ENCODE measurements at regions not wholly inside any gene's neighbourhood (a gene's known extent, or its start where the extent isn't known, plus 50 kb on each side); places are given as distances from the start of the nearest gene placed in this dataset.

DNA sequence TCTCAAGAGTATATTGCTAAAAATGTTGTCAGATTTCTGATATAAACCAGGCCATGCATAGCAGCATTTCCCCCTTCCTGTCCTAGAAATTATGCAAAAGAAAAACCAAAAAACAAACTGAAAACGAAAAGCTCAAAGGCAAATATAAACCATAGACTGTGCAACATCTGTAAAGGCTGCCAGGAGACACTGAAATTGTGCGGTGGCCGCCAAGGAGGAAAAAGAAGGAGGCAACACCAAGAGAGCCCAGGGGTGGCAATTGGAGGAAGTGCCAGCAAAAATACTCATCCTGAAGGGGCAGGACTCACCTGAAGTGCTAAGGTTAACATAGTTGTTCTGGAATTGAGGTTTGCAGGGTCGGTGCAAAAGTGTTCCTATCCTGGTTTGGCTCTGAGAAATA is 92.0 kb downstream of the RWDD3 start:
- CTCF ChIA-PET: no interaction called here
- intact Hi-C loops (cut with DNase I, micrococcal nuclease): no loop called here
- H3K36me3 Mint-ChIP-seq (ENCODE audit: low read depth): no peaks in the 10 kb centered on the region
- H3K27me3 Mint-ChIP-seq: peaks cover 6% of the 10 kb centered on the region
- H3K9me3 Mint-ChIP-seq (ENCODE audit: low read depth): no peaks in the 10 kb centered on the region
- no peaks in the 10 kb centered on the region for H3K4me1 Mint-ChIP-seq
- H3K4me3 Mint-ChIP-seq: no peak overlapping the region
- ATAC-seq: no peak
- no peak overlapping the region for H3K27ac Mint-ChIP-seq
- POLR2A ChIA-PET: no interaction called here
- no peak for DNase-seq

DNA sequence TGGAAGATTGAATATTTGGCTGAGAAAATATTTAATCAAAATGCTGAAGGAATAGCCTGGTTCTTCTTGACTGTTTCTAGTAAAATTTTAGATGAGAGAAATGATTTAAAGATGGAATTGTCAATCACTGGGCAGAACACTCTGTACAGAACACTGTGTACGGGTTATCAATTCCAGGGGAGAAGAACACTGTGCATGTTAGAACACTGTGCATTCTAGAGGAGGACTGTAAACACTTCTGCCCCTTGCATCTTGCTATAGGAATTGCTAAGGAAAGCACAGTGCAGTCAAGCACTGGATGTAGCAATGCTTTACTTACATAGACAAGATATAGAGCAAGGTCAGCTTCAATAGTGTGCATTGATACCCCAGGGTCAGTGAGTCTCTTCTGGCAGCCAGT is 98.7 kb downstream of the RWDD3 start:
- CTCF ChIA-PET: no interaction called here
- no peak overlapping the region for H3K27ac Mint-ChIP-seq

DNA sequence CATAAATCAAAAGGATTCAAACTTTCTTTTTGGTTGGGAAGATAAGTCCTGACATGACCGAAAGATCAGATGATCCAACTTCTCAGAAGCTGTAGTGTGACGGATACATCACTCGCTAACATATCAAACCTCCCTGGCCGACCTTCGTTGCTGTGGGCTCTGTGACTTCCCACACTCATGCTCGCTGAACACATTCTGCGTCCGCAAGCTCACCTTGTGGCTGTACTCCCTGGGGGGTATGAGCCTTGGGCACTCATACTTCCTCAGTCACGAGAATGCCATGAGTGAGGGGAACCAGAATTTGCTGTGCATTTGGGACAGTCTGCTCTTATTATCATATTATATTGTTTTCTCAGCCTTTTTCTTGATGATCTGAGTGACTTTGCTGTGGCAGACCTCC is 105.4 kb downstream of the RWDD3 start:
- no peaks in the 10 kb centered on the region for H3K9me3 Mint-ChIP-seq (ENCODE audit: low read depth)
- no peak for DNase-seq
- no peak for ATAC-seq
- H3K4me1 Mint-ChIP-seq: no peaks in the 10 kb centered on the region
- intact Hi-C loops (cut with DNase I, micrococcal nuclease): no loop called here
- ChIA-PET POLR2A (no interaction called here), CTCF (interaction anchor here (1.3 kb wide), 1 partner anchor 10 kb away, joined by 3 read pairs; no protein-coding TSS in a partner anchor)
- H3K36me3 Mint-ChIP-seq (ENCODE audit: low read depth): no peaks in the 10 kb centered on the region
- peaks cover 2% of the 10 kb centered on the region for H3K27me3 Mint-ChIP-seq
- H3K27ac Mint-ChIP-seq: no peak overlapping the region
- no peak overlapping the region for H3K4me3 Mint-ChIP-seq

More for the DNA sequence above, 98.7 kb downstream of the RWDD3 start:
- intact Hi-C loops (cut with DNase I, micrococcal nuclease): no loop called here
- no peaks in the 10 kb centered on the region for H3K4me1 Mint-ChIP-seq
- H3K36me3 Mint-ChIP-seq (ENCODE audit: low read depth): no peaks in the 10 kb centered on the region
- ATAC-seq: no peak
- H3K4me3 Mint-ChIP-seq: no peak overlapping the region
- no peaks in the 10 kb centered on the region for H3K9me3 Mint-ChIP-seq (ENCODE audit: low read depth)
- DNase-seq: no peak
- H3K27me3 Mint-ChIP-seq: no peaks in the 10 kb centered on the region
- POLR2A ChIA-PET: no interaction called here

DNA sequence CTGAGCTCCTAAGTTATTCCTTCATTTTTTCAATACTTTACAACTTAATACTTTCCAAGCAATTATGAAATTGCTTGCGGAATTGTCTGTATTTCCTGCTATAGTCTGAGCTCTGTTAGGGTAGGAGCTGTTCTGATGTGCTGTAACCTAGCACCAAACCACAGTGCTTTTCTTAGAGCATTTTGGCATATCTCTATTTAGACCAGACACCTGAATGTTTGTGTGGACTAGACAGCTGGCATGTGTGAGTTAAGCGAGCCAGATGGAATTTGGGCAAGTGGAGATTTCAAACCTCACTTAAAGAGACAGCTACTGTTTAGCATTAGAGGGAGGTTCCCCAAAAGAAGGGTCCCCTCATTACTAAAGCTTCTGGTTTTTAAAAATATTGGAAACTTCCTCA is 106.1 kb downstream of the RWDD3 start:
- DNase-seq (no peak), ATAC-seq (no peak)
- no peaks in the 10 kb centered on the region for H3K4me1 Mint-ChIP-seq
- intact Hi-C loops (cut with DNase I, micrococcal nuclease): no loop called here
- no peaks in the 10 kb centered on the region for H3K36me3 Mint-ChIP-seq (ENCODE audit: low read depth)
- ChIA-PET CTCF (interaction anchor here (1.3 kb wide), 1 partner anchor 9 kb away, joined by 3 read pairs; no protein-coding TSS in a partner anchor), POLR2A (no interaction called here)
- H3K27ac Mint-ChIP-seq: no peak overlapping the region
- no peaks in the 10 kb centered on the region for H3K9me3 Mint-ChIP-seq (ENCODE audit: low read depth)
- peaks cover 5% of the 10 kb centered on the region for H3K27me3 Mint-ChIP-seq
- H3K4me3 Mint-ChIP-seq: no peak overlapping the region

DNA sequence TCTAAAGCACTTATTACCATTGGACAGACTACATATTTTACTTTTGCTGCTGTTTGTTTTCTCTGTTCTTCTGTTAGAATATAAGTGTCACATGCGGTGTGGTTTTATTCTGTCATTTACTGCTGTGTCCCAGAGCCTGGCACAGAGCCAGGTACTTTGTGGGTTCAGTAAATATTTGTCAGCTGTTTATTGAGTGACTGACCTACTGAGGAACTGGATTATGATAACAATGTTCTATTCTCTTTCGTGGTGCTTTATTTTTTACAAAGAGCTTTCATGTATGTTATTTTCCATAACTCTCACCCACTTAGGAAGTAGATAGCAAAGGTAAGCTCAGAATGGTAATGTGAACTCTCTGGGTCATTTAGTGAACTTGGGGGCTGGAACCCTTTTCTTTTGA is 118.8 kb downstream of the RWDD3 start:
- Mint-ChIP-seq H3K4me3 (no peak overlapping the region), H3K4me1 (no peaks in the 10 kb centered on the region), H3K9me3 (ENCODE audit: low read depth) (no peaks in the 10 kb centered on the region), H3K36me3 (ENCODE audit: low read depth) (no peaks in the 10 kb centered on the region), H3K27me3 (no peaks in the 10 kb centered on the region), H3K27ac (no peak overlapping the region)
- no peak for ATAC-seq
- DNase-seq: no peak
- intact Hi-C loops (cut with DNase I, micrococcal nuclease): no loop called here
- CTCF ChIA-PET: interaction anchor here (0.5 kb wide), 1 partner anchor 16 kb away, joined by 3 read pairs; no protein-coding TSS in a partner anchor
- POLR2A ChIA-PET: no interaction called here

DNA sequence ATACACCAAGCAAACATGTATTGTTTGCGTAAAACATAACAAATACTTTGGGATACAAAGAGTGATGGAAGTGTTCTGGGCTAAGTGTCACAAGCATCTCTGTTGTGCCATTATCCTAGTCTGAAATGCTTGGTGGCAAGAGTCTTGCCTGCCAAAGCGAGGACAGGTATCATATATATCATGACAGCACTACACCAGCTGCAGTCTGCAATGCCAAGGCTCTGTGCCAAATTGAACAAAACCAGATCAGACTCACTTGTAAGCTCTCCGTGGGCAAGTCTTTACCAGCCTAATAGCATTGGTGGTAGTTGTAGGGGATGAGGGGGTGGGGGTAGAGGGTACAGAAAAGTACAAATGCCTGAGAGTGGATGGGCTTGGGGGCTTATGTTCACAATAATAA is 119.2 kb downstream of the RWDD3 start:
- POLR2A ChIA-PET: no interaction called here
- Mint-ChIP-seq H3K4me1 (no peaks in the 10 kb centered on the region), H3K27me3 (no peaks in the 10 kb centered on the region), H3K27ac (no peak overlapping the region), H3K4me3 (no peak overlapping the region), H3K9me3 (ENCODE audit: low read depth) (no peaks in the 10 kb centered on the region), H3K36me3 (ENCODE audit: low read depth) (no peaks in the 10 kb centered on the region)
- no peak for ATAC-seq
- CTCF ChIA-PET: interaction anchor here (0.5 kb wide), 1 partner anchor 16 kb away, joined by 3 read pairs; no protein-coding TSS in a partner anchor
- intact Hi-C loops (cut with DNase I, micrococcal nuclease): no loop called here
- no peak for DNase-seq

DNA sequence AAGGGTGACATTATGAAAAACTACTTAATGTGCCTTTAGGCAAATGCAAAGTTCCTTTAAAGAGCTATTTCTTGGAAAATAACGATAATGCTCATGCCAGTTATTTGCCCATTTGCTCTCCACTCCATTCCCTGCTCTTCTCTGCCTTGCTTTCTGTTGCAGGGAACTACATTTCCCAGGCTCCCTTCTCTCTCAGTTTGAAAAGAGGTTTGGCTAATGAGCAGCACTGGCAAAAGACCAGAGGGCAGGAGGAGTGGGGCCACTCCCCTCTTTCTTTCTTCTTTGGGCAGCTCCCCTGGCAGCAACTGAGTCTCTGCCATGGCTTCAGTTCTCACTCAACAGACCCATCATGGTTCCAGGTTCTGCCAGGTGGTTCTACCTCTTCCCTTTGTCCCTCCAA is 130.5 kb downstream of the RWDD3 start:
- no peak for DNase-seq
- no peak overlapping the region for H3K27ac Mint-ChIP-seq
- intact Hi-C loops (cut with DNase I, micrococcal nuclease): no loop called here
- no peaks in the 10 kb centered on the region for H3K36me3 Mint-ChIP-seq (ENCODE audit: low read depth)
- no peak for ATAC-seq
- no peaks in the 10 kb centered on the region for H3K9me3 Mint-ChIP-seq (ENCODE audit: low read depth)
- ChIA-PET CTCF (no interaction called here), POLR2A (no interaction called here)
- H3K4me3 Mint-ChIP-seq: no peak overlapping the region
- H3K27me3 Mint-ChIP-seq: peaks cover 4% of the 10 kb centered on the region
- no peaks in the 10 kb centered on the region for H3K4me1 Mint-ChIP-seq

DNA sequence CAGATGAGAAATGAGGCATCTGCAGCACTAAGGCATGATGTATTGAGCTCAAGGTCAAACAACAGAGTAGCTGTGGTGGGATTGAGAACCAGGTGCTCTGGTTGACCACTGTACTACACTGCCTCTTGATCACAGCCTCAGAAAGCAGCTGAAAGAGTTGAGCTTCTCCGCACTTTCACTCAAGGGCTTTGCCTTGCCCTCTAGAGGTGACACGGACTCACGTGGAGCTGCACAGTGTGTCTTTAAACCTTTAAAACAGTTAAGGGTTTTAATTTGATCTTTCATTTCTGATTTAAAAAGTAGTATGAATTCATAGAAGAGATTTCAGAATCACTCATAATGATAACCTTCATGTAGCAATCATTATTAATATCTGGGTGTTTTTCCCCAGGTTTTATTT is 132.5 kb downstream of the RWDD3 start:
- Mint-ChIP-seq H3K4me1 (no peaks in the 10 kb centered on the region), H3K27me3 (peaks cover 2% of the 10 kb centered on the region), H3K4me3 (no peak overlapping the region), H3K9me3 (ENCODE audit: low read depth) (no peaks in the 10 kb centered on the region), H3K27ac (no peak overlapping the region), H3K36me3 (ENCODE audit: low read depth) (no peaks in the 10 kb centered on the region)
- CTCF ChIA-PET: interaction anchor here (0.5 kb wide), 1 partner anchor 825 kb away, joined by 3 read pairs; no protein-coding TSS in a partner anchor
- no peak for DNase-seq
- POLR2A ChIA-PET: no interaction called here
- intact Hi-C loops (cut with DNase I, micrococcal nuclease): no loop called here
- ATAC-seq: no peak

DNA sequence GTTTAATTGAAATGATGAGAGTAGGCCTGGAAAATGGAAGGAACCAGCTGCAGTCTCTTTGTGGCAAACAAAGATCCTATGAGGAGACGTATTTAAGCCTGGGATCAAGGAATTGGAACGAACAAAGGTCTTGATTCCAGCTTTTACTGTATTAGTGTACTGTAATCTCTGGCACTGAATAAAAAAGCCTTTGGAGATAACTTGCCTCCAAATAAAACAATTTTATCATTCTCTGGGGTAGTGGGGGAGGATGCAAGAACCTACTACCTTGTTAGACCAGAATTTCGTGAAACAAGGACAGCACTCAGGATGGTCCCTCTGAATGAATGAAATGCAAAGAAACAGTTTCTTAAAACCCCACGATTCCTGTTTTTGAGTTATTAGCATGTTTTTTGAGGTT is 134.2 kb downstream of the RWDD3 start:
- no peak overlapping the region for H3K27ac Mint-ChIP-seq
- H3K36me3 Mint-ChIP-seq (ENCODE audit: low read depth): no peaks in the 10 kb centered on the region
- peaks cover 2% of the 10 kb centered on the region for H3K27me3 Mint-ChIP-seq
- no peak for DNase-seq
- no peaks in the 10 kb centered on the region for H3K4me1 Mint-ChIP-seq
- no peak overlapping the region for H3K4me3 Mint-ChIP-seq
- ChIA-PET CTCF (no interaction called here), POLR2A (no interaction called here)
- no peak for ATAC-seq
- H3K9me3 Mint-ChIP-seq (ENCODE audit: low read depth): no peaks in the 10 kb centered on the region
- intact Hi-C loops (cut with DNase I, micrococcal nuclease): no loop called here

DNA sequence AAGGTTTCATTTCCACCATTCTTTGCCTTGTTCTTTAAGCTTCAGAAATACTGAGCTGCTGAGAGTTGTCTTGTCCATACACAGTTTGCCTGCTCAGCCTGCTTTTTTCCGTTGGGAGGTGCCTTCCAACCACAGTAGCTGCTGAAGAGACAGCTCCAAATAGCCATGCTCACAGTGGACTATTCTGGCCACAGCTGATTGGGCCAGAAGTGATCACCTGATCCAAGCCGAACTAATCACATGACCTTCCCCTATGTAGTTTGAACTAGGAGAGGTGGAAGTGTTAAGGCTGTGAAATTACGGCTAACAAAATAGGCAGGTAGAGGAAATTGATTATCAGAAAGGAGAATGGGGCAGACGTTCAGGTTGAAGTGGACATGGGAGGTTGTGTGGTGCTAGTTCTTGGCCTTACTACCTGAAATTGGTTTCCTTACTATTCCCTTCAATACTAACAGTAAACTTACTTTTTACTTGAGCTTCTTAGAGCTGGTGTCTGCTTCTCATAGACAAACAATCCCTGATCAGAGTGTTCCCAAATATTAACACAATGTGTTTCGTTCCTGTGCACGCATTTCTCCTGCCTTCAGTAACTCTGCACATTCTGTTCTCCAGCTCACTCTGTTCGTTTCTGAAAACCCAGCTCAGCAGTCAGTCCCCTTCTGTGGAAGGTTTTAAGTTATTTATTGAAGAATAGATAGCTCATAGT is 136.1 kb downstream of the RWDD3 start:
- Mint-ChIP-seq H3K27ac (no peak overlapping the region), H3K27me3 (no peaks in the 10 kb centered on the region), H3K4me1 (no peaks in the 10 kb centered on the region), H3K9me3 (ENCODE audit: low read depth) (no peaks in the 10 kb centered on the region), H3K36me3 (ENCODE audit: low read depth) (no peaks in the 10 kb centered on the region), H3K4me3 (no peak overlapping the region)
- ATAC-seq (no peak), DNase-seq (no peak)
- ChIA-PET POLR2A (no interaction called here), CTCF (no interaction called here)
- intact Hi-C loops (cut with DNase I, micrococcal nuclease): no loop called here

DNA sequence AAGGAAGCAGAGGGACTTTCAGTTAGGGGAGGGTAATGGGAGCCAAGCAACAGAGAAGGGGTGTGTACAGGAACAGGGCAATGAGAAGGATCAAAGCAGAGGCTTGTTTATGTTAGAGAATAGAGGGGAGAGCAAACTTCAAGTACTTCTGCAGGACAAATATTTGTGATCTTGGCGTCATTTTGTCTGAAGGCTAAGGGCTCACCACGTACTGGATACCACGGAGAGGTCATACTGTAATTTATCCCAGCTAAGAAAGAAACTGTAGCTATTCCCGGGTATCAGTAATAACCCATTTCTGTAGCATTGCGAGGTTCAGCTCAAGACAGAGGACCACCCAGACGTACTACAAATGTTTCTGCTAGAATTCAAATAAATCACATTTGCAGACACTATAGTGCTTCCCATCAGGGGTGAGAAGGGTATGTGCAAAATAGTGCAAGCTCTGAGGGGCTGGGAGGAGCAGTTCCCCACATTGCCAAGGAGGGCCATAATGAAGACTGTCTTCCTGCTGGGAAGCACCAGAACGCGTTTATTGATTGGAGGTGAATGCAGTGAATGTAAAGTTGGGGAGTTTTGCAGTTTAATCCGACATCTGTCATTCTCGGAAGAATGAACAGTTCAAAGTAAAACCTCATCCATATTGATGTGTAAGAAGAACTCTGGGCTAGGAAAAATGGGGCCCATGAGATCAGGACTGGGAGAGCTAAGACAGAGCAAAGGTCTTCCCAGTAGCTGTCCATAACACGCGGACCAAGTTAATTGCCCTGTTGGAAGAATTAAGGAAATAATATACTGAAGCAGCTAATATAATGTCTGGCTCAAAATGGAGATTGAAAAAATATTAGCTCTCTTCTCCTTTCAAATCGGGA is 136.9 kb downstream of the RWDD3 start:
- ATAC-seq (no peak), DNase-seq (no peak)
- Mint-ChIP-seq H3K4me1 (no peaks in the 10 kb centered on the region), H3K4me3 (no peak overlapping the region), H3K36me3 (ENCODE audit: low read depth) (no peaks in the 10 kb centered on the region), H3K27ac (no peak overlapping the region), H3K27me3 (no peaks in the 10 kb centered on the region), H3K9me3 (ENCODE audit: low read depth) (no peaks in the 10 kb centered on the region)
- ChIA-PET CTCF (interaction anchor here (0.7 kb wide), 1 partner anchor 35 kb away, joined by 4 read pairs; no protein-coding TSS in a partner anchor), POLR2A (no interaction called here)
- intact Hi-C loops (cut with DNase I, micrococcal nuclease): no loop called here

DNA sequence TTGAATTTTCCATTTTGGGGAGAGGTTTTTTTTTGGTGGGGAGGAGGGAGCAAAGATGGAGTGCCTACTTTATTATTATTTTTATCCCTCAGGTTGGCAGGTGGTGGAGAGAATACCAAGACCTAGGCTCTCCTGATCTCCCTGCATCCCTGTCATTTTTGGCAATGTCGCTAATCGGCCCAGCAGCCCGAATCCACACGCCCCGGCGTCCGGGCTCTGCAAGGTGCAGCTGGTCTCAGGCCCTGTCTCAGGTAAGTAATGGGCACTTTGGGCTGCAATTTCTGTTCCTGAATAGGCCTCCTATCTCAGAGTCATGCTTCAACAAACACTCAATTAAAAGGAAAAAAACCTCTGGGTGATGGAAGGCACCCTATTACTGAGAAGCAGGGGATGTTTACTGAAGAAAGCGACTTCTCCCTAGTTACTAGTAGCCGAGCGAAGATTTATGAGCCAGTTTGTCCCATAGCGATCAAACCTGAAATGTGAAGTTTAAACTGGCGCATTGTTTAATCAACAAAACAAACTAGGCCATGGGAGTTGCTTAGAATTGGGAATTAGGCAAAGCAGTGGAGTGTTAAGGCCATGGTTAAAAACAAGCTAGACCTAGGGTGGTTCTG is 137.8 kb downstream of the RWDD3 start:
- no peaks in the 10 kb centered on the region for H3K27me3 Mint-ChIP-seq
- intact Hi-C loops (cut with DNase I, micrococcal nuclease): no loop called here
- no peaks in the 10 kb centered on the region for H3K4me1 Mint-ChIP-seq
- ATAC-seq (no peak), DNase-seq (no peak)
- POLR2A ChIA-PET: no interaction called here
- H3K9me3 Mint-ChIP-seq (ENCODE audit: low read depth): no peaks in the 10 kb centered on the region
- H3K4me3 Mint-ChIP-seq: no peak overlapping the region
- CTCF ChIA-PET: interaction anchor here (0.7 kb wide), 1 partner anchor 36 kb away, joined by 4 read pairs; no protein-coding TSS in a partner anchor
- H3K27ac Mint-ChIP-seq: no peak overlapping the region
- no peaks in the 10 kb centered on the region for H3K36me3 Mint-ChIP-seq (ENCODE audit: low read depth)

Measured in activated CD4-positive, alpha-beta T cell treated with anti-CD3 and anti-CD28 coated beads for 36 hours (primary cell).